ENCODE measurements at regions not wholly inside any gene's neighbourhood (a gene's known extent, or its start where the extent isn't known, plus 50 kb on each side); places are given as distances from the start of the nearest gene placed in this dataset.

- DNase-seq (ENCODE audit: low spot score) (no peak), ATAC-seq (no peak)
- H3K36me3 ChIP-seq (ENCODE audit: insufficient read depth) = no peaks in the 10 kb centered on the region
- H2AFZ ChIP-seq = peak overlapping the region; percentile 56; the same call in 1 of the 2 replicates
- H3K4me1 Mint-ChIP-seq = peaks cover 26% of the 10 kb centered on the region
- H3K9me2 ChIP-seq (ENCODE audit: insufficient read depth) = peaks cover 2% of the 10 kb centered on the region; the same call in 1 of the 2 replicates
- no peak overlapping the region for H3K4me3 Mint-ChIP-seq
- H3K27ac Mint-ChIP-seq = no peak overlapping the region
- H3K4me3 ChIP-seq = no peak overlapping the region
- no peaks in the 10 kb centered on the region for H3K27me3 Mint-ChIP-seq (ENCODE audit: insufficient read depth, low read depth, poor library complexity)
- H4K20me1 ChIP-seq (replicated peaks; ENCODE audit: insufficient read depth) = no peaks in the 10 kb centered on the region
- no peak overlapping the region for H3K4me2 ChIP-seq
- no peaks in the 10 kb centered on the region for H3K36me3 Mint-ChIP-seq (ENCODE audit: low read depth)
- no peaks in the 10 kb centered on the region for H3K9me3 Mint-ChIP-seq
- H3K27me3 ChIP-seq (ENCODE audit: insufficient read depth) = no peaks in the 10 kb centered on the region
- no peaks in the 10 kb centered on the region for H3F3A ChIP-seq (replicated peaks; ENCODE audit: low read depth)
- H3K79me2 ChIP-seq (replicated peaks; ENCODE audit: insufficient read depth) = no peaks in the 10 kb centered on the region
- H3K4me1 ChIP-seq (ENCODE audit: insufficient read depth) = peaks cover 24% of the 10 kb centered on the region
- TF ChIP-seq EZH2phosphoT487 (IDR thresholded peaks at IDR 0.05; ENCODE audit: unreplicated experiment) = no peak
- TF ChIP-seq NANOG (IDR thresholded peaks at IDR 0.05; ENCODE audit: borderline replicate concordance) = no peak
- TF ChIP-seq JUNB (IDR thresholded peaks at IDR 0.05; ENCODE audit: unreplicated experiment) = no peak
- TF ChIP-seq CTCF (conservative IDR thresholded peaks at IDR 0.05; ENCODE audit: low read depth in 2 of 2) = no peak
- TF ChIP-seq POLR2AphosphoS5 (IDR thresholded peaks at IDR 0.05; ENCODE audit: low read depth) = no peak
- no peak overlapping the region for H3K27ac ChIP-seq (ENCODE audit: low read depth)
Observed at GRCh38 chr9:108784998-108785397, 70.8 kb downstream of the ACTL7B start.

GRCh38 chr9:108783731-108784495, 71.9 kb downstream of the ACTL7B start:
- Histone ChIP-seq H3K27me3 (ENCODE audit: insufficient read depth) (no peaks in the 10 kb centered on the region; the same call in 1 of the 2 replicates), H3K4me2 (no peak overlapping the region), H2AFZ (peak overlapping the region; percentile 21), H3K79me2 (replicated peaks; ENCODE audit: insufficient read depth) (no peaks in the 10 kb centered on the region), H4K20me1 (replicated peaks; ENCODE audit: insufficient read depth) (no peaks in the 10 kb centered on the region), H3K9me2 (ENCODE audit: insufficient read depth) (peaks cover 2% of the 10 kb centered on the region; the same call in 1 of the 2 replicates), H3K4me3 (no peak overlapping the region), H3K36me3 (ENCODE audit: insufficient read depth) (no peaks in the 10 kb centered on the region), H3F3A (replicated peaks; ENCODE audit: low read depth) (no peaks in the 10 kb centered on the region), H3K27ac (ENCODE audit: low read depth) (no peak overlapping the region), H3K4me1 (ENCODE audit: insufficient read depth) (peaks cover 27% of the 10 kb centered on the region)
- no peak overlapping the region for H3K4me3 Mint-ChIP-seq
- H3K4me1 Mint-ChIP-seq = peaks cover 33% of the 10 kb centered on the region
- no peak for DNase-seq (ENCODE audit: low spot score)
- peaks cover under 1% of the 10 kb centered on the region for H3K27me3 Mint-ChIP-seq (ENCODE audit: insufficient read depth, low read depth, poor library complexity)
- H3K27ac Mint-ChIP-seq = no peak overlapping the region
- no peaks in the 10 kb centered on the region for H3K36me3 Mint-ChIP-seq (ENCODE audit: low read depth)
- no peak for ATAC-seq
- no peaks in the 10 kb centered on the region; the same call in 2 of the 3 replicates for H3K9me3 Mint-ChIP-seq
- TF ChIP-seq STAT1 (IDR thresholded peaks at IDR 0.05; ENCODE audit: unreplicated experiment) (no peak), ZNF114 (CRISPR knock-in tag; IDR thresholded peaks at IDR 0.05) (no peak), ZNF462 (CRISPR knock-in tag; IDR thresholded peaks at IDR 0.05) (no peak), POLR2AphosphoS5 (IDR thresholded peaks at IDR 0.05; ENCODE audit: low read depth) (no peak), EZH2 (IDR thresholded peaks at IDR 0.05; ENCODE audit: low read depth, unreplicated experiment) (no peak), ZNF331 (CRISPR knock-in tag; IDR thresholded peaks at IDR 0.05; ENCODE audit: low read depth) (no peak), ETS1 (IDR thresholded peaks at IDR 0.05) (no peak), EZH2phosphoT487 (IDR thresholded peaks at IDR 0.05; ENCODE audit: unreplicated experiment) (no peak)

Data from GM23338 (cell line).